ENCODE measurements at regions not wholly inside any gene's neighbourhood (a gene's known extent, or its start where the extent isn't known, plus 50 kb on each side); places are given as distances from the start of the nearest gene placed in this dataset.

- ChIA-PET CTCF (interaction anchor here (1.3 to 1.7 kb wide), 2 partner anchors 38 to 366 kb away, joined by 3 to 8 read pairs; no protein-coding TSS in a partner anchor), POLR2A (no interaction called here)
- no peaks in the 10 kb centered on the region for H3F3A ChIP-seq (replicated peaks; ENCODE audit: insufficient read depth)
These were observed 357.6 kb downstream of the EN1 start for GRCh38 chr2:118489712-118490299.

More at GRCh38 chr2:118489712-118490299, 357.6 kb downstream of the EN1 start:
- Histone ChIP-seq H2AFZ (ENCODE audit: low read depth) (no peak overlapping the region), H3K27me3 (ENCODE audit: insufficient read depth) (no peaks in the 10 kb centered on the region; the same call in 1 of the 2 replicates), H3K36me3 (replicated peaks in 1 of 2; ENCODE audit: control insufficient read depth in 1 of 2, insufficient read depth in 2 of 2, low read length in 1 of 2) (no peaks in the 10 kb centered on the region), H3K79me2 (ENCODE audit: insufficient read depth) (no peaks in the 10 kb centered on the region), H3K4me1 (ENCODE audit: control insufficient read depth in 1 of 2, insufficient read depth in 2 of 2, low read depth in 1 of 2, low read length in 1 of 2) (no peaks in the 10 kb centered on the region), H4K20me1 (ENCODE audit: insufficient read depth) (no peaks in the 10 kb centered on the region), H3K27ac (ENCODE audit: low read depth in 2 of 2, low read length in 1 of 2) (no peak overlapping the region), H3K4me2 (no peak overlapping the region), H3K9me3 (no peaks in the 10 kb centered on the region), H3K4me3 (ENCODE audit: low read depth in 2 of 2, low read length in 1 of 2) (no peak overlapping the region), H3K9ac (no peak overlapping the region), H3K9me2 (no peaks in the 10 kb centered on the region)
- TF ChIP-seq, protein P1, sequence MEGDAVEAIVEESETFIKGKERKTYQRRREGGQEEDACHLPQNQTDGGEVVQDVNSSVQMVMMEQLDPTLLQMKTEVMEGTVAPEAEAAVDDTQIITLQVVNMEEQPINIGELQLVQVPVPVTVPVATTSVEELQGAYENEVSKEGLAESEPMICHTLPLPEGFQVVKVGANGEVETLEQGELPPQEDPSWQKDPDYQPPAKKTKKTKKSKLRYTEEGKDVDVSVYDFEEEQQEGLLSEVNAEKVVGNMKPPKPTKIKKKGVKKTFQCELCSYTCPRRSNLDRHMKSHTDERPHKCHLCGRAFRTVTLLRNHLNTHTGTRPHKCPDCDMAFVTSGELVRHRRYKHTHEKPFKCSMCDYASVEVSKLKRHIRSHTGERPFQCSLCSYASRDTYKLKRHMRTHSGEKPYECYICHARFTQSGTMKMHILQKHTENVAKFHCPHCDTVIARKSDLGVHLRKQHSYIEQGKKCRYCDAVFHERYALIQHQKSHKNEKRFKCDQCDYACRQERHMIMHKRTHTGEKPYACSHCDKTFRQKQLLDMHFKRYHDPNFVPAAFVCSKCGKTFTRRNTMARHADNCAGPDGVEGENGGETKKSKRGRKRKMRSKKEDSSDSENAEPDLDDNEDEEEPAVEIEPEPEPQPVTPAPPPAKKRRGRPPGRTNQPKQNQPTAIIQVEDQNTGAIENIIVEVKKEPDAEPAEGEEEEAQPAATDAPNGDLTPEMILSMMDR (IDR thresholded peaks at IDR 0.05) = no peak
- TF ChIP-seq RCOR1 (IDR thresholded peaks at IDR 0.05; ENCODE audit: low read length) = no peak
- no peak for TF ChIP-seq JUND (IDR thresholded peaks at IDR 0.05)
- TF ChIP-seq, protein P2, sequence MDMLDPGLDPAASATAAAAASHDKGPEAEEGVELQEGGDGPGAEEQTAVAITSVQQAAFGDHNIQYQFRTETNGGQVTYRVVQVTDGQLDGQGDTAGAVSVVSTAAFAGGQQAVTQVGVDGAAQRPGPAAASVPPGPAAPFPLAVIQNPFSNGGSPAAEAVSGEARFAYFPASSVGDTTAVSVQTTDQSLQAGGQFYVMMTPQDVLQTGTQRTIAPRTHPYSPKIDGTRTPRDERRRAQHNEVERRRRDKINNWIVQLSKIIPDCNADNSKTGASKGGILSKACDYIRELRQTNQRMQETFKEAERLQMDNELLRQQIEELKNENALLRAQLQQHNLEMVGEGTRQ (IDR thresholded peaks at IDR 0.05; ENCODE audit: borderline replicate concordance, low read depth, low read length) = no peak
- no peak for TF ChIP-seq REST (IDR thresholded peaks at IDR 0.05; ENCODE audit: low read depth, low read length)
- TF ChIP-seq GABPA (IDR thresholded peaks at IDR 0.05; ENCODE audit: low read depth) = no peak
- no peak for TF ChIP-seq MEF2A (IDR thresholded peaks at IDR 0.05; ENCODE audit: borderline replicate concordance, low read depth)
- no peak for TF ChIP-seq ZBTB33 (IDR thresholded peaks at IDR 0.05; ENCODE audit: borderline replicate concordance, low read depth)
- no peak for TF ChIP-seq MXI1 (IDR thresholded peaks at IDR 0.05; ENCODE audit: low read depth, low read length)
- 6% methylated on average over 6 of the region's 6 CpGs for WGBS (ENCODE audit: low lambda C conversion rate)
- DNase-seq = no peak
